IMR-90 (cell line): ENCODE measurements at regions not wholly inside any gene's neighbourhood (a gene's known extent, or its start where the extent isn't known, plus 50 kb on each side); places are given as distances from the start of the nearest gene placed in this dataset.

Experiments
- ATAC-seq: fragments of 200-7000 bp; cut with Tn5 transposase; 2 replicates; pipeline ENCODE4 v1.9.1; 2020; ENCODE audit warnings: low read depth, mild to moderate bottlenecking, moderate library complexity
- BruUV-seq: library from RNA; stranded (reverse); fragments of 400-500 nt; replicated peaks from 2 replicates; lab custom pipeline; 2021; lab: Mats Ljungman, UMichigan
- CTCF ChIA-PET: fragments of 300-600 bp; formaldehyde crosslinking; extraction: SDS; loops from one replicate; lab custom pipeline; 2021; ENCODE audit warnings: antibody characterized with exemption; lab: Yijun Ruan, JAX
- POLR2A ChIA-PET: fragments of 300-600 bp; sonication (Branson Sonifier 250); formaldehyde crosslinking; loops from one replicate; lab custom pipeline; 2022; ENCODE audit warnings: antibody characterized with exemption; ENCODE audit not compliant: unreplicated experiment; lab: Charles Lee
- DNase-seq: peaks from one replicate; pipeline ENCODE4 v3.0.0; 2013
- H2AFZ ChIP-seq: replicated peaks from 2 replicates; pipeline ENCODE3; 2013; ENCODE audit warnings: low read length, mild to moderate bottlenecking; ENCODE audit not compliant: poor library complexity
- H2AK5ac ChIP-seq: 2 replicates; pipeline ENCODE4 v1.6.1; 2013; ENCODE audit warnings: low read depth, low read length, inconsistent platforms
- H2AK9ac ChIP-seq: replicated peaks from 2 replicates; pipeline ENCODE3; 2013; ENCODE audit warnings: mild to moderate bottlenecking, low read depth, low read length, moderate library complexity; ENCODE audit not compliant: poor library complexity
- H2BK120ac ChIP-seq: 2 replicates; pipeline ENCODE4 v1.6.1; 2013; ENCODE audit warnings: low read depth, low read length, inconsistent platforms
- H2BK15ac ChIP-seq: 3 replicates; pipeline ENCODE4 v1.6.1; 2013; ENCODE audit warnings: low read depth, low read length, inconsistent platforms
- H2BK20ac ChIP-seq: 2 replicates; pipeline ENCODE4 v1.6.1; 2013; ENCODE audit warnings: low read depth, mild to moderate bottlenecking, inconsistent platforms, low read length, moderate library complexity
- H2BK5ac ChIP-seq: 2 replicates; pipeline ENCODE4 v1.6.1; 2013; ENCODE audit warnings: mild to moderate bottlenecking, low read depth, low read length, inconsistent platforms; ENCODE audit not compliant: poor library complexity, severe bottlenecking
- H3K14ac ChIP-seq: replicated peaks from 2 replicates; pipeline ENCODE4 v1.6.1; 2013; ENCODE audit warnings: low read depth, low read length, inconsistent platforms
- H3K18ac ChIP-seq: 2 replicates; pipeline ENCODE4 v1.6.1; 2013; ENCODE audit warnings: low read depth, low read length, control low read depth
- H3K23ac ChIP-seq: 2 replicates; pipeline ENCODE4 v1.6.1; 2013; ENCODE audit warnings: low read depth, low read length, inconsistent platforms
- H3K27ac ChIP-seq: 2 replicates; pipeline ENCODE4 v1.5.1; 2013; ENCODE audit warnings: mild to moderate bottlenecking, control low read depth, low read length; ENCODE audit not compliant: insufficient read depth
- H3K27me3 ChIP-seq: 2 replicates; pipeline ENCODE4 v1.6.1; 2013; ENCODE audit warnings: low read length; ENCODE audit not compliant: control insufficient read depth, insufficient read depth
- H3K36me3 ChIP-seq: 2 replicates; pipeline ENCODE4 v1.6.1; 2013; ENCODE audit warnings: low read length, mixed read lengths; ENCODE audit not compliant: control insufficient read depth, insufficient read depth
- H3K4ac ChIP-seq: 2 replicates; pipeline ENCODE4 v1.6.1; 2013; ENCODE audit warnings: low read depth, low read length, inconsistent platforms
- H3K4me1 ChIP-seq: 2 replicates; pipeline ENCODE4 v1.6.1; 2013; ENCODE audit warnings: low read length, mixed read lengths; ENCODE audit not compliant: control insufficient read depth, insufficient read depth
- H3K4me2 ChIP-seq: 2 replicates; pipeline ENCODE4 v1.6.1; 2013; ENCODE audit warnings: low read depth, mild to moderate bottlenecking, control low read depth, low read length, moderate library complexity
- H3K4me3 ChIP-seq: 2 replicates; pipeline ENCODE4 v1.5.1; 2013; ENCODE audit warnings: low read depth, mild to moderate bottlenecking, control low read depth, low read length, moderate library complexity; ENCODE audit not compliant: insufficient read depth
- H3K56ac ChIP-seq: 2 replicates; pipeline ENCODE4 v1.6.1; 2013; ENCODE audit warnings: low read length, inconsistent platforms; ENCODE audit not compliant: insufficient read depth; ENCODE audit errors: extremely low read depth
- H3K79me1 ChIP-seq, 2 experiments: 2 replicates each; pipeline ENCODE4 v1.6.1; 2013; ENCODE audit warnings: low read length in 2 of 2, inconsistent platforms in 1 of 2, low read depth in 1 of 2
- H3K9ac ChIP-seq: 2 replicates; pipeline ENCODE4 v1.6.1; 2013; ENCODE audit warnings: low read depth, low read length, control low read depth
- H3K9me1 ChIP-seq: 2 replicates; pipeline ENCODE4 v1.6.1; 2013; ENCODE audit warnings: low read length, inconsistent platforms; ENCODE audit not compliant: insufficient read depth
- H3K9me3 ChIP-seq: 2 replicates; pipeline ENCODE4 v1.6.1; 2013; ENCODE audit warnings: low read length; ENCODE audit not compliant: control insufficient read depth, insufficient read depth
- H4K20me1 ChIP-seq: 2 replicates; pipeline ENCODE4 v1.6.1; 2013; ENCODE audit warnings: low read length, inconsistent platforms; ENCODE audit not compliant: insufficient read depth
- H4K5ac ChIP-seq: 2 replicates; pipeline ENCODE4 v1.6.1; 2013; ENCODE audit warnings: mild to moderate bottlenecking, low read depth, low read length, control low read depth
- H4K8ac ChIP-seq, 2 experiments: 2 replicates each; pipeline ENCODE4 v1.6.1; 2013; ENCODE audit warnings: low read depth in 2 of 2, low read length in 2 of 2, control low read depth in 1 of 2, inconsistent platforms in 1 of 2
- H4K91ac ChIP-seq: 2 replicates; pipeline ENCODE4 v1.6.1; 2013; ENCODE audit warnings: low read depth, low read length, inconsistent platforms; ENCODE audit not compliant: insufficient read depth
- BHLHE40 ChIP-seq: fragments of 150-350 bp; IDR thresholded peaks from 2 replicates; pipeline ENCODE4 v1.6.1; 2016; ENCODE audit warnings: mild to moderate bottlenecking, low read depth, low read length
- CEBPB ChIP-seq: IDR thresholded peaks from 2 replicates; pipeline ENCODE4 v1.6.1; 2012; ENCODE audit warnings: low read depth, low read length, improper control_type of control experiment
- MAFK ChIP-seq: IDR thresholded peaks from 2 replicates; pipeline ENCODE4 v1.6.1; 2012; ENCODE audit warnings: low read depth, low read length, improper control_type of control experiment
- MAZ ChIP-seq: IDR thresholded peaks from 2 replicates; pipeline ENCODE4 v1.6.1; 2012; ENCODE audit warnings: low read depth, mild to moderate bottlenecking, low read length, improper control_type of control experiment, moderate library complexity, borderline replicate concordance
- MXI1 ChIP-seq: IDR thresholded peaks from 2 replicates; pipeline ENCODE4 v1.6.1; 2012; ENCODE audit warnings: low read depth, mild to moderate bottlenecking, low read length, moderate library complexity, borderline replicate concordance
- NFE2L2 ChIP-seq: fragments of 150-350 bp; IDR thresholded peaks from 2 replicates; pipeline ENCODE4 v1.6.1; 2016; ENCODE audit warnings: low read depth, mild to moderate bottlenecking, low read length
- POLR2A ChIP-seq: IDR thresholded peaks from 2 replicates; pipeline ENCODE4 v1.6.1; 2012; ENCODE audit warnings: mild to moderate bottlenecking, low read depth, low read length
- RAD21 ChIP-seq: IDR thresholded peaks from 2 replicates; pipeline ENCODE4 v1.6.1; 2012; ENCODE audit warnings: low read length, improper control_type of control experiment
- WGBS, 2 experiments: methylation state at CpG; one replicate each; pipeline versions ENCODE4 v1.1.5 to v1.1.7; 2013; ENCODE audit warnings: missing lambda C conversion rate in 2 of 2; ENCODE audit not compliant: insufficient read length in 1 of 2; ENCODE audit errors: extremely low coverage in 2 of 2; 5-methylcytosine and 5-hydroxymethylcytosine counted together
- dilution Hi-C: fragments of 300-500 bp; cut with HindIII; formaldehyde crosslinking; loops from one replicate; pipeline ENCODE4 v1.14.3; 2018; ENCODE audit warnings: low sequenced_read_pairs; ENCODE audit not compliant: unreplicated experiment
- in situ Hi-C: fragments of 300-500 bp; cut with MboI; formaldehyde crosslinking; loops from 3 replicates; pipeline ENCODE4 v1.14.3; 2019; ENCODE audit warnings: low sequenced_read_pairs, inconsistent platforms, mixed read lengths
- intact Hi-C: fragments of 100-400 bp; cut with micrococcal nuclease; formaldehyde crosslinking; loops from 2 replicates; pipeline ENCODE4 v1.10.0; 2022
- TF ChIP-seq, protein P1 (sequence below): fragments of 150-350 bp; IDR thresholded peaks from 2 replicates; pipeline ENCODE4 v1.6.1; 2017; ENCODE audit warnings: mild to moderate bottlenecking, antibody characterized with exemption, low read length, low read depth
- TF ChIP-seq, protein P2 (sequence below): fragments of 150-350 bp; IDR thresholded peaks from 2 replicates; pipeline ENCODE4 v1.6.1; 2016; ENCODE audit warnings: low read depth, mild to moderate bottlenecking, low read length, moderate library complexity, borderline replicate concordance

DNA sequence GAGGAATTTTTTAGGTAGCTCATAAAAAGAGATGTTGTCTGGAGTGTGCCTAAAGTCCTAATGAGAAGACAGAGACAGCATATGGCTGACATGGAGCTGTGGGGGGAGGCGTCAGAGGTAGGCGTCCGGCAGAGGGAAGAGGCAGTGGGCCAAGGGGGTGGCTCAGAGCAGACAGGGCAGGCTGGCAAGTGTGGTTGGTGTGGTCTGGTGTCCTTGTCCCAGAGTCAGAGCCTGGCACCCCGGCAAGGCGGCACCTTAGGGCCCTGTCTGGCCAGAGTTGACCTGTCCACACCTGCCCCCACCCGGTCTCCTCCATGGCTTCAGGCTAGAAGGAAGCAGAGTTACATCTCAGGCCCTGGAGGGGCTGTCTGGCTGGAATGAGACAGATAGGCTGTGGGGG, 220.3 kb upstream of the ZNF32 start:
- DNase-seq (no peak), ATAC-seq (no peak)
- Histone ChIP-seq H3K23ac (no peak overlapping the region), H4K91ac (peak overlapping the region; percentile 95), H2BK5ac (peak overlapping the region; percentile 93), H3K4ac (peak overlapping the region; percentile 93), H2BK15ac (peak overlapping the region; percentile 81; the same call in 1 of the 3 replicates), H3K4me2 (no peak overlapping the region), H2AK5ac (peak overlapping the region; percentile 78), H3K18ac (peak overlapping the region; percentile 97), H2BK120ac (peak overlapping the region; percentile 91), H3K36me3 (no peaks in the 10 kb centered on the region), H3K9ac (no peak overlapping the region), H3K4me1 (peaks cover 22% of the 10 kb centered on the region), H3K79me1 (peaks cover 0 to 16% of the 10 kb centered on the region in 2 experiments; a peak in 1 of 4 replicates), H4K8ac (peak overlapping the region; percentile 91 to 95), H3K9me1 (peaks cover 19% of the 10 kb centered on the region), H2AK9ac (peak overlapping the region; percentile 88), H3K56ac (no peak overlapping the region), H3K4me3 (no peak overlapping the region), H4K20me1 (no peaks in the 10 kb centered on the region), H2AFZ (peak overlapping the region; percentile 78), H2BK20ac (peak overlapping the region; percentile 93), H3K14ac (peak overlapping the region; percentile 83), H3K27ac (peak overlapping the region; percentile 87), H3K27me3 (no peaks in the 10 kb centered on the region), H4K5ac (peak overlapping the region; percentile 90), H3K9me3 (no peaks in the 10 kb centered on the region; the same call in 1 of the 2 replicates)
- no peak for TF ChIP-seq CEBPB
- no peak for TF ChIP-seq BHLHE40
- TF ChIP-seq, protein P1, sequence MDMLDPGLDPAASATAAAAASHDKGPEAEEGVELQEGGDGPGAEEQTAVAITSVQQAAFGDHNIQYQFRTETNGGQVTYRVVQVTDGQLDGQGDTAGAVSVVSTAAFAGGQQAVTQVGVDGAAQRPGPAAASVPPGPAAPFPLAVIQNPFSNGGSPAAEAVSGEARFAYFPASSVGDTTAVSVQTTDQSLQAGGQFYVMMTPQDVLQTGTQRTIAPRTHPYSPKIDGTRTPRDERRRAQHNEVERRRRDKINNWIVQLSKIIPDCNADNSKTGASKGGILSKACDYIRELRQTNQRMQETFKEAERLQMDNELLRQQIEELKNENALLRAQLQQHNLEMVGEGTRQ, result no peak
- TF ChIP-seq MAZ, result no peak
- TF ChIP-seq MAFK, result no peak
- no peak for TF ChIP-seq NFE2L2
- TF ChIP-seq, protein P2, sequence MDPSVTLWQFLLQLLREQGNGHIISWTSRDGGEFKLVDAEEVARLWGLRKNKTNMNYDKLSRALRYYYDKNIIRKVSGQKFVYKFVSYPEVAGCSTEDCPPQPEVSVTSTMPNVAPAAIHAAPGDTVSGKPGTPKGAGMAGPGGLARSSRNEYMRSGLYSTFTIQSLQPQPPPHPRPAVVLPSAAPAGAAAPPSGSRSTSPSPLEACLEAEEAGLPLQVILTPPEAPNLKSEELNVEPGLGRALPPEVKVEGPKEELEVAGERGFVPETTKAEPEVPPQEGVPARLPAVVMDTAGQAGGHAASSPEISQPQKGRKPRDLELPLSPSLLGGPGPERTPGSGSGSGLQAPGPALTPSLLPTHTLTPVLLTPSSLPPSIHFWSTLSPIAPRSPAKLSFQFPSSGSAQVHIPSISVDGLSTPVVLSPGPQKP, result no peak
- TF ChIP-seq MXI1, result no peak
- TF ChIP-seq RAD21, result no peak
- no peak for TF ChIP-seq POLR2A
- BruUV-seq, result no TSS peak
- POLR2A ChIA-PET, result no interaction called here
- in situ Hi-C loops (no loop called here), dilution Hi-C loops (no loop called here), intact Hi-C loops (loop anchor here (10.0 kb wide), 1 partner anchor 516 kb away; the partner anchor contains the start of gene CXCL12)
- WGBS, 2 experiments, result 80% methylated on average over 2 of the region's 6 CpGs; no CpG with 5 or more reads in 1 of the 2 experiments
- CTCF ChIA-PET, result interaction anchor here (0.7 to 1.5 kb wide), 2 partner anchors 11 to 32 kb away, joined by 3 to 4 read pairs; no protein-coding TSS in a partner anchor
